Muscle of leg (tissue), 3 donors: ENCODE measurements at regions not wholly inside any gene's neighbourhood (a gene's known extent, or its start where the extent isn't known, plus 50 kb on each side); places are given as distances from the start of the nearest gene placed in this dataset.

Experiments
- DNase-seq: peaks from one replicate; pipeline ENCODE4 v3.0.0; 2013
- H3K27ac ChIP-seq: one replicate; pipeline ENCODE4 v1.5.1; 2013; ENCODE audit warnings: mild to moderate bottlenecking, low read length, control low read depth
- H3K27me3 ChIP-seq: one replicate; pipeline ENCODE4 v1.6.1; 2013; ENCODE audit warnings: low read length; ENCODE audit not compliant: control insufficient read depth, insufficient read depth
- H3K36me3 ChIP-seq: one replicate; pipeline ENCODE4 v1.6.1; 2013; ENCODE audit warnings: low read length; ENCODE audit not compliant: control insufficient read depth, insufficient read depth
- H3K4me1 ChIP-seq: one replicate; pipeline ENCODE4 v1.6.1; 2013; ENCODE audit warnings: low read length; ENCODE audit not compliant: control insufficient read depth, insufficient read depth
- H3K4me3 ChIP-seq: one replicate; pipeline ENCODE4 v1.5.1; 2013; ENCODE audit warnings: low read length, control low read depth
- H3K9me3 ChIP-seq: replicated peaks from 2 replicates; pipeline ENCODE4 v1.6.1; 2013; ENCODE audit warnings: low read depth, low read length; ENCODE audit not compliant: control insufficient read depth
- WGBS: methylation state at CpG from one replicate; pipeline ENCODE4 v1.1.5; 2013; ENCODE audit warnings: missing lambda C conversion rate; ENCODE audit not compliant: insufficient coverage; 5-methylcytosine and 5-hydroxymethylcytosine counted together

DNA sequence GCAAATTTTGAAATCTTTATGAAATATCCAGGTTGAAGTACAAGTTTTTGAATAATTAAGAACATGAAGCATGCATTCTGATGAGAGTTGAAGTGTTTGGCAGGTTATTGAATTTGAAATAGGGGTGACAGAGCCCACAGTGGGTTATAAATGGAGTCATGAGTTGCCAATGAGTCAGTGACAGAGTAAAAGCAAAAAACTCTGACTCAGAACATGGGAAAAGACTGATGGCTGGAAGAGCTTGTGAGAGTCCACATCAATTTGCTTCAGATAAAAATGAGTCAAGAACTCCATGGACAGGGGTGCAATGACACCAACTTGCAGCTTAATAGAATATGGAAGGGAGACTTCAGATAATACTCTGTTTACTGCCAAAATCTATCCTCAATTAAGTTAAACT, 105.3 kb downstream of the SLC6A15 start:
- Histone ChIP-seq H3K4me1 (no peaks in the 10 kb centered on the region), H3K4me3 (no peak overlapping the region), H3K36me3 (no peaks in the 10 kb centered on the region), H3K9me3 (no peaks in the 10 kb centered on the region), H3K27ac (no peak overlapping the region), H3K27me3 (no peaks in the 10 kb centered on the region)
- no peak for DNase-seq

DNA sequence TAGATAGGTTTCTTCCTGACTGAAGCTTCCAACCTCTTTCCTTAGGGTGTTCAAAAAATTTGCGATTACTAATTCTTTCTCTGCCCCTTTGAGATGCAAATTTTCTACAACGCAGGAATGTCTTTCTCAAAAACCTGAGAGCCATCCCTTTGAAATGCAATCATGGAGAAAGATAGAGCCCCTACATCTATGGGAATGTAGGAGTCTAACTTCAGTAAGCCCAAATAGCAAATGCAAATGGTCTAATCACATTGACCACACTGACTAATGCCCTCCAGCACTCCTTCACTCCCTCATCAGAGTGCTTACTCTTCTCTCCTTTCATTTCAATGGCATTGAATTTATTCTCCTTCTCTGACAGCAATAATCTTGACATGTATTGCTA, 107.1 kb downstream of the SLC6A15 start:
- WGBS, result no CpG with 5 or more reads among the region's 2 CpGs
- DNase-seq, result no peak

DNA sequence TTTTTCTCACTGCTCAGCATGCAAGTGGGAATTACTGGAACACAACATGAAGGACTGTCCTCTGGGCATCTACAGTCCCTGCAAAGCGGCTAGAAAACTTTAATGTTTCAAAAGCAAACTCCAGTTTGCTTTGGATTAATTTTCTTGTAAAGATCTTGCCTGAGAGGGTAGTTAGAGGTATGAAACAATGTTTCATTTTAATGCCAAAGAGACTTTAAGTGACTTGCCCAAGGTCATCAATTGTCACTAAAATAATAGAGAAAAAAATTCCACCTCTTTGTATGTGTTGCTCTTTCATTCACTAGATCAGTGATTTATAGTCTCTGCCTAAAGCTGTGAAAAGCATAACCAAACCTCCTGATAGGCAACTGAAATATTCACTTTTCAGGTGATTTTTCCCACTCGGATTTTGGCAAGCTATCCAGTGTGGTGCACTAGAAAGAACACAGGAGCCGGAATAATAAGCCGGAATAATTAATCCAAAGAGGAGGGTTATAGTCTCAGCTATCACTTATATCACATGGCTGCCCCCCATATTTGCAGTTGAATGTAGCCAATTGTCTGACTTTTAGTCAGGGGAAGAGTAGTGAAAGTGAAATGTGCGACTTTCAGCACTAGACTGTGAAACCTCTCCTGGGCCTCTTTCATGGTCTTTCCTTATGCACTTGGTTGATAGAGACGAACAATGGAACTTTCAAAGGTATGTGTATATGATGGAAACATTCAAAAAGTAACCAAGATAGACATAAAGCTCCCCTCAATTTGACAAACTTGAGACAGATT, 107.7 kb downstream of the SLC6A15 start:
- Histone ChIP-seq H3K27me3 (no peaks in the 10 kb centered on the region), H3K4me1 (no peaks in the 10 kb centered on the region), H3K4me3 (no peak overlapping the region), H3K27ac (no peak overlapping the region), H3K36me3 (no peaks in the 10 kb centered on the region), H3K9me3 (no peaks in the 10 kb centered on the region)
- no peak for DNase-seq
- 67% methylated on average over 1 of the region's 6 CpGs for WGBS

More for the DNA sequence above, 107.1 kb downstream of the SLC6A15 start:
- Histone ChIP-seq H3K36me3 (no peaks in the 10 kb centered on the region), H3K4me1 (no peaks in the 10 kb centered on the region), H3K4me3 (no peak overlapping the region), H3K9me3 (no peaks in the 10 kb centered on the region), H3K27me3 (no peaks in the 10 kb centered on the region), H3K27ac (no peak overlapping the region)

DNA sequence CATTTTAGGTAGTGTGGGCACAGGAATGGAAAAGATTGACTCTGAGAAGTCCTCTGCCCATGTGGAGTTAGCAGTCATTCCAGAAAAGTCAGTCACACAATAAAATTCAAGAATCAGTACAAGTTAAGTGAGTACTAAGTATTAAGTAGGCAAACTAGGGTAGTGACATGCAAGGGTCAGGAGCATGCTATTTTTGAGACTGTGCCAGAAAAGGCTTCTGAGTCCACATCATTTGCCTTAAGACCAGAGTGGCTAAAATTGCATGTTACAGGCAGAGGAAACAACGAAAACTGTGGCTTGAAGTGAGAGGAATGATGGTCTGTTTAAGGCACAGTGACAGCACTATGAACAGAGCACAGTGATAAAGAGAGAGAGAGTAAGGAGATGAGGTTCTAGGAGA, 108.9 kb downstream of the SLC6A15 start:
- no peak overlapping the region for H3K4me3 ChIP-seq
- H3K27me3 ChIP-seq, result no peaks in the 10 kb centered on the region
- 75% methylated on average over 1 of the region's 1 CpG for WGBS
- no peaks in the 10 kb centered on the region for H3K4me1 ChIP-seq
- H3K27ac ChIP-seq, result no peak overlapping the region
- H3K36me3 ChIP-seq, result no peaks in the 10 kb centered on the region
- DNase-seq, result no peak
- no peaks in the 10 kb centered on the region for H3K9me3 ChIP-seq

DNA sequence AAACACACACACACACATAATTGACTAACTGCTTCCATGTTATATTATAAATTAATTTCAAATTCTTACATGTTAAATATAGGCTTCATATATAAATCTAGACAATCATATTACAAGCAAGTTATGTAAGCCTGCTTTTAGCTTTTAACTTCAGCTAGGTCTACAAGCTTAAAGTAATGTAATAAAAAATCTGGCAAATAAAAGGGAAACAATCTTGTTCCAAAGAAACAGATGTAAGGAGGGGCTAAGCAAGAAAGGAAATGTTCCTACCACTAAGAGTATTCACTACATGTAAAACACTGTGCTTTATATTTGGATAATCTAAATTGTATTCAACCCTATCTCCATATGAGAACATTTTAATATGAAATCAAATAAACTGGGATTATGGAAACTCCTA, 110.4 kb downstream of the SLC6A15 start:
- no peak overlapping the region for H3K4me3 ChIP-seq
- H3K27ac ChIP-seq, result no peak overlapping the region
- no peaks in the 10 kb centered on the region for H3K4me1 ChIP-seq
- H3K9me3 ChIP-seq, result no peaks in the 10 kb centered on the region
- H3K27me3 ChIP-seq, result no peaks in the 10 kb centered on the region
- no peaks in the 10 kb centered on the region for H3K36me3 ChIP-seq
- DNase-seq, result peak; percentile 93

DNA sequence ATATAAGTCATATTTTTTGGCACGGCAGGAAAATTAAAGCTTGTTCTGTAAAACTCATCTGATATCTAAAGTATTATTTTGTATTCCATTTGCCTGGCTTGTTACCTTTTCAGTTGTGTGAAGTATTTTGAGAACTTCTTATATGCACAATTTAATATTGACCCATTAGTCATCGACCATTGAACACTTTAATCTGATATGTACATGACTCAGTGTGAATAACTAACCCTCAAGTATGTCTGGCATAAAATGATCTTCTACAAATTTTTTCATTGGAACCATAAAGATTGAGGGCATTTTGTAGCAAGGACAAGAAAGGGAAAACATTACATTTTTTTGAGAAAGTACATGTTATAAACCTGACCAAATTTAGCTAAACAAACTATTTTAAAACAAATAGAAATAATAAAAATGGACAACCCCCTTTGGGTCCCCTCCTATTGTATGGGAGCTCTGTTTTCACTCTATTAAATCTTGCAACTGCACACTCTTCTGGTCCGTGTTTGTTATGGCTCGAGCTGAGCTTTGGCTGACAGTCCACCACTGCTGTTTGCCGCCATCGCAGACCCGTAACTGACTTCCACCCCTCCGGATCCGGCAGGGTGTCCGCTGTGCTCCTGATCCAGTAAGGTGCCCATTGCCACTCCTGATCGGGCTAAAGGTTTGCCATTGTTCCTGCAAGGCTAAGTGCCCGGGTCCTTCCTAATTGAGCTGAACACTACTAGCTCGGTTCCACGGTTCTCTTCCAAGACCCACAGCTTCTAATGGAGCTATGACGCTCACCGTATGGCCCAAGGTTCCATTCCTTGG, 118.8 kb downstream of the SLC6A15 start:
- Histone ChIP-seq H3K36me3 (no peaks in the 10 kb centered on the region), H3K4me1 (no peaks in the 10 kb centered on the region), H3K9me3 (no peaks in the 10 kb centered on the region), H3K4me3 (no peak overlapping the region), H3K27me3 (no peaks in the 10 kb centered on the region), H3K27ac (no peak overlapping the region)
- no peak for DNase-seq
- WGBS, result 93% methylated on average over 13 of the region's 16 CpGs

DNA sequence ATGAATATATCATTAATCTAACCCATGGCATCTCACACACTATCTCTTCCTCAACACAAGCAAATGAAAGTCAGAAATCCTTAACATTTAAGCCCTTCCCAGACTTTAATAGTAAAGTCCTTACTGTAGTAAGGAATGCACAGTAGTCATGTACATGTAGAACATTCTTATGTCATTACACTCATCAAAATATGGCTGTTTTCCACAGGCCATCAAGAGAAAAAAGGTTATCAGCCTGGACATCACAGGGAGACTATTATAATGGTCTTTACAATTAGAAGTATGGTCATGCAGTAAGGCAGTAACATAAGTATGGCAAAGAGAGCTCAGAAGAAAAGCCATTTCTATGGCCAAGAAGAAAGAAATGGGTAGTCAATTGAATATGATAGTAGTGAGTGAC, 121.2 kb downstream of the SLC6A15 start:
- no peaks in the 10 kb centered on the region for H3K9me3 ChIP-seq
- DNase-seq, result no peak
- H3K36me3 ChIP-seq, result no peaks in the 10 kb centered on the region
- no peak overlapping the region for H3K4me3 ChIP-seq
- no peak overlapping the region for H3K27ac ChIP-seq
- H3K4me1 ChIP-seq, result no peaks in the 10 kb centered on the region
- H3K27me3 ChIP-seq, result no peaks in the 10 kb centered on the region

DNA sequence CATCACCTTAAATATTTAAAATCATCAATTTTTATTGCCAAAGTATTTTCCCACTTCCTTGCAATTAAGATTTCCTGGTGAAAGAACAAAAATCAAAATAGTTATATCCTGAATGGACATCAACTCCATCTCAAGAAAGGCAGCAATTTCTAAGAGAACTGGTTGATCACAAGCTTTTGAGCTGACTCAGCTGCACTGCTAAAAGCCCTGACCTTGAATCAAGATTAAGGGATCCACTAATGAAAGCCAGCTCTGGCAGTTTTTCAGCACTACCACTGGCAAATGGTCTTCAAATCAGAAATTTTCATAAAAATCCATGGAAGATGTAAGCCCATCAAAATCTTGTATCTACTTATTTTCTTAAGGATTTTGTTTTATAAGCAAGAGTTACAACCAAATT, 123.4 kb downstream of the SLC6A15 start:
- Histone ChIP-seq H3K27ac (no peak overlapping the region), H3K4me1 (no peaks in the 10 kb centered on the region), H3K4me3 (no peak overlapping the region), H3K9me3 (no peaks in the 10 kb centered on the region), H3K27me3 (no peaks in the 10 kb centered on the region), H3K36me3 (no peaks in the 10 kb centered on the region)
- no peak for DNase-seq

DNA sequence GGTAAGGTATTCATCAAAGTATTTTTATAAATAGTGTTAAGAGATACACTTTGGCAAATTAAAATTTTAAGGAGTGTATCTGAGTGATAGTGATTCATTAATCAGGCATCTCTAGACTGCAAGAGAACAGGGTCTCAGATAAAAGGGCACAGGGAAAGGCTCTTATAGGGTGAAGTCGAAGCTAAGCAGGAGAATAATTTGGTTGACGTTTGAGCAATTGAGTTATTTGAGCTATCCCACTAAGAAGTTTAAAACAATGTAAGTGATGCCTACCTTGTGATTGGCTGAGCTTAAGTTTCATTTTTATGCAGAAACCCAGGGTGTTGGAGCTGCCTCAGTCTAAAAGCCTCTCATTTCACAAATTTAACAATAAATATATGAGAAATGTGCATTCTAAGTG, 125.3 kb downstream of the SLC6A15 start:
- no peaks in the 10 kb centered on the region for H3K27me3 ChIP-seq
- no peak overlapping the region for H3K27ac ChIP-seq
- no peaks in the 10 kb centered on the region for H3K4me1 ChIP-seq
- H3K36me3 ChIP-seq, result no peaks in the 10 kb centered on the region
- no CpG with 5 or more reads among the region's 2 CpGs for WGBS
- H3K4me3 ChIP-seq, result no peak overlapping the region
- no peak for DNase-seq
- no peaks in the 10 kb centered on the region for H3K9me3 ChIP-seq

DNA sequence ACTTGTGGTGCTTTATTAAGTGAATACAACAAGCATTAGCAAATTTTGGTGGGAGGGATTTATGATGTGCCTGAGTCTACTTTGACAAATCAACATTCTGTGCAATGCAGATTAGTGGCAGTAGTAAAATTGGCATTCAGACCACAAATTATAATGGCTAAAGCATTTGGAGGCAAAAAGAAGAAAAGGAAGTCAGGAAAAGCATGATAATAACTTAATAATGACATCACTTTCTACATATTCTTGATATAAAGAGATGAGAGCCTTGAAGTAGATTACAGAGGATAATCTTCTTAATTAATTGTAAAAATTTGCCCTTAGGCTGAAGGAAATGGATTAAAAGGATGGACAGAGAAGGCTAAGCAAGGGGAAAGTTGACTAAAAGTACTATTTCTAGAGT, 126.0 kb downstream of the SLC6A15 start:
- H3K4me1 ChIP-seq, result no peaks in the 10 kb centered on the region
- no peak overlapping the region for H3K27ac ChIP-seq
- H3K9me3 ChIP-seq, result no peaks in the 10 kb centered on the region
- H3K27me3 ChIP-seq, result no peaks in the 10 kb centered on the region
- no peaks in the 10 kb centered on the region for H3K36me3 ChIP-seq
- DNase-seq, result no peak
- H3K4me3 ChIP-seq, result no peak overlapping the region

DNA sequence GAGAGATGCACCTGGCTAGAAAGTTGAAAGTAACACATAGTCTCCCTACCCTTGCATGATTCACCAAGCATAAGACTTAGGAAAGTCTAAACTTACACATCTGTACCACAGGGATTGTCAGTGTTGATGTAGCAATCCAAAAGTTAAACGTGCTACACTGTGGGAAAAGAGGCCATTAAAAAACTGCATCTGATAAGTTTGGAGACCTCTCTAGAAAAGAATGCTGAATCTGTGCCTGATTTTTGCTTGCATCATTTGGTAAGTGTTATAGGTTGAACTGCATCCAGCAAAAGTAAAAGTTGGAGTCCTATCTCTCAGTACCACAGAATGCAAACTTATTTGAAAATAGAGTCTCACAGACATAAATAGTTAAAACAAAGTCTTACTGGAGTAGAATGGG, 126.6 kb downstream of the SLC6A15 start:
- H3K36me3 ChIP-seq, result no peaks in the 10 kb centered on the region
- no peak overlapping the region for H3K4me3 ChIP-seq
- H3K27me3 ChIP-seq, result no peaks in the 10 kb centered on the region
- no CpG with 5 or more reads among the region's 1 CpG for WGBS
- peak; percentile 9 for DNase-seq
- no peaks in the 10 kb centered on the region for H3K4me1 ChIP-seq
- no peaks in the 10 kb centered on the region for H3K9me3 ChIP-seq
- no peak overlapping the region for H3K27ac ChIP-seq
